Hematopoietic multipotent progenitor cell treated with erythropoietin and hydrocortisone succinate and interleukin-3 and kit ligand, for 17 days (in vitro differentiated cells): ENCODE measurements at regions not wholly inside any gene's neighbourhood (a gene's known extent, or its start where the extent isn't known, plus 50 kb on each side); places are given as distances from the start of the nearest gene placed in this dataset.

ENCODE experiments used
- DNase-seq: peaks from one replicate; pipeline ENCODE4 v3.0.0-alpha.2; 2015; ENCODE audit warnings: low spot score

DNA sequence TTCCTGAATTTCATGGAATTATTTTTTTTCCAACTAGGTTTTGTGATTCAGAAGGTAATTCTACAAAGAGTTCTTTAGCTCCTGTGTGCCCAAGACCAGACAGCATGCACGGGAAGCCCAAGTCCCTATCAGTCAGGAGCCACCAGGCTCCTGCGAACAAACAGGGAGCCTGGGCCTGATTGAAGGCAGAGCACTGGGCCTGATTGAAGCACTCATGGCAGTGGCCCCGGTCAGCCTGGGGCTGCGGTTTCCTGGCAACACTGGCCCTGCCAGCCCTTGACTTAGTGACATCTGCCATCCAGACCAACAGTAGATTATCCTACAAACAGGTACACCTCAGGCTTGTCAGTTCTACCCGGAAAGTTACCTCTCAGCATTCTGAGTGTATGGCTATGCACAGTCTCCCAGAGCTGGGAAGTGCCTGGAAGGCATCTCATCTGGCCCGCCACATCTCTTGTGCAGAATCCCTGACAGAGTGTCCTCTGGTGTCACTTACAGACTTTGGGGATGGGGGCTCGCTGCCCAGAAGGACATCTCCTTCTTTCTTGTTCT is 133.8 kb downstream of the VEGFA start:
- no peak for DNase-seq

DNA sequence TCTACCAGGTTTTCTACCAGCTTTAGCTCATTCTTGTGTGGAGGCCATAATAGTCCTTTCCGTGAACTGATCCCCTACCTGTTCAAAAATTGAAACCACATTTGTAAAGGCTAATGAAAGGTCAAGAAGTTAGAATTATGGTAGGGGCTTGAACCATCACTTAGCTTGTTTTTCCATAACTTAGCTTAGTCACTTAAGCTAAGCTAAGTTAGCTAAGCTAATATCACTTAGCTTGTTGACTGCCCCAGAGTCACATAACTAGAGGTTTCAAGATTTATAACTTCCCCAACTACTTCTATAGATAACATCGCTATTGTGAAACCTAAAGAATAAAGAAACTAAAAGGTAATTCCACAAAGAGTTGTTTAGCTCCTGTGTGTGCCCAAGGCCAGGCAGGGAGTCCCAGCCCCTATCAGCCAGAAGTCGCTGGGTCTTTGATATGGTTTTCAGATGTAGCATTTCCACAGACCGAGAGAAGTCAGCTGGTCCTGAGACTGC is 131.8 kb downstream of the VEGFA start:
- no peak for DNase-seq

GRCh38 chr6:43900916-43901732 is 131.1 kb downstream of the VEGFA start:
- DNase-seq, result no peak

- no peak for DNase-seq
Observed at GRCh38 chr6:43900560-43900915, 130.5 kb downstream of the VEGFA start.

DNA sequence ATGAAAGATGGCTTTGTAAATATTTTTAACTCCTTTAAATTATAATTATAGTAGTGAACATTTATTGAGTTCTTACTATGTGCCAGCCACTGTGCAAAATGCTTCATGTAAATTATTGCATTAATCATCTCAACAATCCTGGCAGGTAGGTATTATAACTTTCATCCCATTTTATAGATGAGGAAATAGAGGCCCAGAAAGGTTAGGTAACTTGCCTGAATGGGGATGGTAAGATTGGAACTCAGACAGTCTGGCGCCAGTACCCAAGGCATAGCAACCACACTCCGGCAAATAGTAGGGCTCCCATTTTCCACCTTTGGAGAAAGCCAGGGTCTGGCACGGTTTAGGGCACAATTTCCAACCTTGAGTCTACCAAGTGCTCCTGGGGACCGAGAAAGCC is 129.8 kb downstream of the VEGFA start:
- no peak for DNase-seq

DNA sequence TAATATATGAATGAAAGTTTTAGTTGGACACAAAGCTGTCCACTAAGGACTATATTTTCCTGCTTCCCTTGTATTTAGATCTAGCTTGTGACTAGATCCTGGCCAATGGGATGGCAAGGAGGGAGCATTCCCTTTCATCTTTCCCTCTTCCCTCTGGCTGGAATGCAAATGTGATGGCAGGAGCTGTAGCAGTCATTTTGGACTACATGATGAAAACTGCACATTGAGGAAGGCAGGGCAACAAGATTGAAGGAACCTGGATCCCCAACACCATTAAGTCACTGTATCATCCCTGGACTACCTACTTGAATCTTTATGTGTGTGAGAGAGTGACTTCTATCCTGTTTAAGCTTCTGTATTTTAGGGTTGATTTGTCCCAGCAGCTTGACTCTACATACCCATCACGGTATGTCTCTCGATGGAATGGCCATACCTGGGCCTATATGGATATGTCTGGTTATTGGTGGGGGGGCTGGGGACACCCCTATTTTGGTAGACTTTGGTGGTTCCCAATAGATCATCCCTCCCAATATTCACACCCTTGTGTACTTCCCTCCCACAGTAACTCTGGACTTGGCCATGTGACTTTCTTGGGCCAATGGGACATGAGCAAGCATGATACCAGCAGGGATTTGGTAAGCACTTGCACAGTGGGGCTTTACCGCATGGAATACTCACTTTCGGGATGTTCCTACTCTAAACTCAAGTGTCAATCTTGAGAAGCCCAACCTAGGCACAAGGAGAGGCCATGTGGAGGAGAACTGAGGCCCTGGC is 128.5 kb downstream of the VEGFA start:
- no peak for DNase-seq

DNA sequence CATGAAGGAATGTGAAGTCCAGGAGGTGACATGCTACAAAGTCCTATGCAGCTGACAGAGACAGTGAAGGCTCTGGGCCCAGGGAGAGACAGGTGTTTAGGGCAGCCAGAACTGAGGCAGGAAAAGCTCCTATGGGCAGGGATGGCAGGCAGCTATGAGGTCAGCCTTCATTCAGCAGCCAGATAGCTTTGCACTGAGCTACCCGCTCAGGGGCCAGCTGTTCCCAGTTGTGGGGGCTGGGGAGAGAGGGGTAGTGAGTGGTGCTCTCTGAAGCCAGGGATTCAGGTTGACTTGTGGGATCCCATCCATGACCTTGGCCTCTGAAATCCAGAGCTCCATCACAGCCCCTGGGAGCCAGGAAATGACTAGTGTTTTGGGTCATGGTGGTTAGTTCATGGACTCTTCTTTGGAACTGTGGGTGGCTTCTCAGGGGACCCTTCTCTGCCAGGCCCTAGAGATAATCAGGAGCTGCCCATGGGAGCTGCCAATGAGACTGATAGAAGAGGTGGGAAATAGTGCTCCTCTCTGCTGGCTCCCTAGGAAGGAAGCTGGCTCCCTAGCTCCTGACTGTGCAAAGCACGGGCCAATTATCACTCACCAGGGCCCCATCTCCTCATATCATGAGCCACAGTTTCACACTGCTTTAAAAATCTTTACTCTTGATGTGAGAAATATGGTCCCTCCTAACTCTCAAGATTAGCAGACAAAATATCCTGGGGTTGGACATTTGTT is 127.7 kb downstream of the VEGFA start:
- no peak for DNase-seq

- no peak for DNase-seq
Observed at GRCh38 chr6:43896329-43897255, 126.6 kb downstream of the VEGFA start.

GRCh38 chr6:43895656-43896328 is 125.8 kb downstream of the VEGFA start:
- no peak for DNase-seq

GRCh38 chr6:43893073-43893472 is 123.1 kb downstream of the VEGFA start:
- DNase-seq, result no peak

- no peak for DNase-seq
Observed at GRCh38 chr6:43891072-43891870, 121.3 kb downstream of the VEGFA start.

DNA sequence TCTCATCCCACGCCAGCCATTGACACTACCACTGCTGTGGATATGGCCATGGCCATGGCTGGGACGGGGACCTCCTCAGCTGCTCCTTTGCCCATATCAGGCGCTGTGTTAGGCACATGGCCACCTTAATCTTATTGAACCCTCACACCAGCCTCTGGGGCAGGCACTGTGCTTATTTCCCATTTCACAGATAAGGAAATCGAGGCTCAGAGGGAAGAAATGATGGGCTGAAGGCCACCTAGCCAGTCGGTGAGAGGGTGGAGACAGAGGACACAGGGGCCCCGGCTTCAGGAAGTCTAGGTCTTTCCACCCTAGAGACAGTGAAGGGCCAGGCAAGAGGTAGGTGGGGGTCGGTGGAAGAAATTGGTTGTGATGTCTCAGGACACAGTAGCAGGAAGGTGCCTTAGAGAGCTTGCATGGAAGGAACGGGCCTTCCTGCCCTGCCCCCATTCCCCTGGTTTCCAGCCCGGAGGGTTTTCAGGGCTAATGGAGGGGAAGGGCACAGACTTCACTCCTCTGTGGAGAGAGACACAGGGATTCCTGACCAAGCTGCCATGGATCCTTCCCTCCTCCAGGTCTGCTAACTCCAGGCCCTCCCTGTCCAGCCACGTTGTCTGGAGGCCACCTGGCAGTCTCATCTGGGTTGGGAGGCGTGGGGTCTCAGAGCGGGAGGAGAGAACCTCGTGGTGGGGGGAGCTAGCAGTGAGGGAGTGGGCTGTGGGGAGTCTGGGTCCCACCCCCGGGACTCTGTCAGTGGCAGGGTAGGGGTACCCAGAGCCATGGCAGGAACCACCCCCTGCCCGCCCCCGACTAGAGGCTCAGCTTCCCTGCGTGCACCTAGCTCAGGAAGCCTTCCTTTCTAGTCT is 120.4 kb downstream of the VEGFA start:
- DNase-seq, result no peak

DNA sequence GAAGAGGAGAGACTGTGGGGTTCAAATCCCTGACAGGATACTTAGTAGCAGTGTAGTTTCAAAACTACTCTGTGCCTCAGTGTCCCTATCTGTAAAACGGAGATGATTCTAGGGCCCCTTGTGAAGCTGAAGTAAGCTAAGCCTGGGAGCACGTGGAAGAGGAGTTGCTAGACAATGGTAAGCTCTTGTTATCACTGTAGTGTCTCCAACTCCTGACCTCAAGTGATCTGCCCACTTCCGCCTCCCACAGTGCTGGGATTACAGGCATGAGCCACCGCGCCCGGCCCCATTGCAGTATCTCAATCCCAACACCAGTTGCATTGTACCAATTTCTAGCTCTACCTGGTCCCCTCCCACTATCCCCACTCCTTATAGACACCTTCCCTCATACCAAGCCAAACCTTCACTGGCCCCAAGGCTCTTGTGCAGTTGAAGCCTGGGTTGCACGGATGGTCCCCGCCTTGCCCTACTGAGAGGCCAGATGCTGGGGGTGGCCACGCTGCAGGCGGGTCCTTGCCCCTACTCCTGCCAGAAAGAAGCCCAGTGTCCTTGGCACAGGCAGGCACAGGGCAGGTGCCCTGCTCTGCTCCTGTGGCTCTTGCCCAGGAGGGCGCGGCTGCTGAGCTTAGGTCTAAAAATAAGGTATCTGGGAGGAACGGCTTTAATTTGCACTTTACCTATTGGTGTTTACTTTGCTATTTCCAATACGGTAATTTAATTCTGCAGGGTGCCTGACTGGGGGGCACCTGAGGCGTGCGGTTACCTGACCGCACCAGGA is 118.1 kb downstream of the VEGFA start:
- no peak for DNase-seq

- DNase-seq, result no peak
Observed at GRCh38 chr6:43887340-43887858, 117.4 kb downstream of the VEGFA start.

DNA sequence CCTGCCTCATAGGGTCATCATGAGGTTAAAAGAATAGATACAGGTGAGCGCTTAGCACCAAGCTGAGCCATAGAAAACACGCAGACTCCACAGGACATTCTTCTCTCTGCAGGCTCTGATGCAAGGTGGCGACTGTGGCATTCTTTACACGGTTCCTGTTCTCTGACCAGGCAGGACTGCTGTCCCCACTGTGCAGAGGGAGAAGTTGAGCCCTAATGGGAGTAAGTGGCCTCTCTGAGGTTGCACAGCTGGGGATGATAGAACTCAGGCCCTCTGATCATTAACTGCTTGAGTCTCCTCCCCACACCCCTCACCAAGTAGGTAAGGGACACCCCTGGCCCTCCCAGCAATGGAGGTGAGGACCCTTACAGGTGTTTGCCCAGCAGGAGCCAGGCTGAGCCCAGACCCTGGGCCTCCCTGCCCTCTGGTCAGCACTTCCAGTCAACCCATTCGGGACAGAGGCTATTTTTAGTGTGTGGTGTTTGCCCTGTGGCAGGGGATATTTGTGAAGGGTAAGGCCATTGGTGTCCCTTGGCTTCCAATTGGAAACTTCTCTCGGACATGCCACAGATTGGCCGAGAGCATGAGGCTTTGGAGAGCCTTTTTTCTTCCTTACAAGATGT is 116.8 kb downstream of the VEGFA start:
- DNase-seq, result no peak

GRCh38 chr6:43886067-43886461 is 116.1 kb downstream of the VEGFA start:
- no peak for DNase-seq

- DNase-seq, result no peak
Observed at GRCh38 chr6:43885399-43886066, 115.5 kb downstream of the VEGFA start.
